HG02623 (cell line): ENCODE measurements at regions not wholly inside any gene's neighbourhood (a gene's known extent, or its start where the extent isn't known, plus 50 kb on each side); places are given as distances from the start of the nearest gene placed in this dataset.
"Not testable (repeated sequence)": the region's sequence is repeated elsewhere in the genome, so short reads cannot be mapped to it uniquely, and the experiment has no call there.

Experiments used
- ATAC-seq: cut with Tn5 transposase; IDR thresholded peaks from one replicate; pipeline ENCODE4 v1.9.1; 2021; ENCODE audit warnings: moderate library complexity; ENCODE audit not compliant: unreplicated experiment

DNA sequence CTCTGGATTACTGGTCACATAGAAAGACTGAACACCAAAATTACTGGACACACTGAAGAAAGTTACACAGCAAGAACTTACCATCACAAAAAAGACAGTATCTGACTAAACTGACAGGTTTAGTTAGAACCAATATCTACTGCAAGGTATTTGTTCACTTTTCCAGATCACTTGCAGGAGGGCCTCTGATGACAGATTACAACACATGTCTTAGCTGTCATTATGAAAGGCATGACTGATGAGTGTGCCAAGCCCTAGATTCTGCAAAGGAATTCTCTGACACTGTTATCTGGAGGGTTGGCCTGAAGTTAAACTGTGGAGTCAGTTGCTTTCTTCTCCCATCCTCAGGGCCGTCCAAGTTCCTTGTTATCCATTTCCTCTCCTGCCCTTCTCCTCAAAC is 242.7 kb downstream of the KIF20B start:
- no peak for ATAC-seq

DNA sequence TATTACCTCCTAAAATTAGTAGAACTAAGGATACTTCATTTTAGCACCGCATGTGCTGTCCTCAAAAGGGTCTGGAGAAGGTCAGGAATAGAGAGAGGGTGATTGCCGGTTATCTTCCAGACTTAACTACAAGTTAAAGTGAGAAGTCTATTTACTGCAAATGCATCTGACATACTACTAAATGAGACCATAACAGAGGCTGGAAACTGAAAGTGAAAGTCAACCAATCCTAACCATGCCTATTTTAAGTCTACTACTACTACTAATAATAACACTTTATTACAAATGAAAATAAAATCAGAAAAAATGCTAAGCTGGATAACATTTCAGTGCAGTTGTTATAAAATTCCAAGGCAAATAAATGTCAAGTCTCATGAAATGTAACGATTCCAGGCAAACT is 244.7 kb downstream of the KIF20B start:
- no peak for ATAC-seq

DNA sequence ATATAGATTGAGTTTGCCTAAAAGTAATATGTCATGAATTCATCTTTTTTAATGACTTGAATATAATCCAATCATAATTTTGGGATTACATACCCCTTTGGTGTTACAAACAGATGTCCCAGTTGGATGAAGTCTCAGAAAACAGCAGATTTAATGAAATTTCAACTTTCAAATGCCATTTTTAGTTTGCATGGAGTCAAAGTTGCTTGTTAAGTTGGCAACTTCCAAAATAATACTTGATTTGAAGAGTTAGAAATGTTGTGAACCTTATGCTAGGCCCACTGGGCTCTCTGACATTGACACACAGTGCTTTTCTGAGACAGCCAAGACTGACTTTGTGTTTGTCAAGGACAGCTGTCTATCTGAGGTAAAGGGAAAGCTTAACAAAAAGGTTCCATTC is 248.1 kb downstream of the KIF20B start:
- no peak for ATAC-seq

DNA sequence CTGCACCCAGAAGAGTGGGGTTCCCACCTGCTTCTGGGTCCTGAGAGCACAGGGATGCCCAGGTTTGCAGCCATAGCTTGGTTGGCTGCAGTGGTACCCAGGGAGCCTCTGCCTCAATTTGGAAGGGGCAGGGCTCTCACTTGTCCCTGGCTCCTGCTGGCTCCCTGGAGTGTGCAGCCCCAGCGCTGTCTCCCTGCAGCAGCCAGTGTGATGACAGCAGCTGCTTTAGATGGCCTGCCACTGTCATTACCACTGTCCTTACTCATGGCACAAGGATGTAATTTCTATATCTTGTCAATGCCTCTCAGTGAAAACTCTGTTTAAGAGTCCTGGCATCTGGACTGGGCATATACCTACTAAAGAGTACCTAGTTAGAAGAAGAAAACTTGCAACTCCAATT is 250.9 kb downstream of the KIF20B start:
- ATAC-seq, result no peak

DNA sequence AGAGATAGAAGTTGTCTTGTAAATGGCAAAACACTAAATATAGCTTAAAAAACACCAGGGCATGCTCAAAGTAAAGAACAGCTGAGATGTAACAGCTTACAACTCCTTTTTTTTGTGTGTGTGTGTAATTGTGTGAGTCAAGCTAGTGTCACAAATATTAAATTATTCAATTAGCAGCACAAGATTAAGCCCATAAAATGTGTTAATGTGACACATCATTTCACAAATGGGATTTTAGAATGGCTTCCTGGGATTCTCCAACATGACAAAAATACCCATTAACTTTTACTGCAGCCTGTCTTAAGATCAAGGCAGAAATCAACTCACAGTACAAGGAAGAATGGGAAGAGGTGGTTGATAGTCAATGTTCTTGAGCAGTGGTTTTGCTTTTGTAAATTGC is 251.4 kb downstream of the KIF20B start:
- no peak for ATAC-seq

DNA sequence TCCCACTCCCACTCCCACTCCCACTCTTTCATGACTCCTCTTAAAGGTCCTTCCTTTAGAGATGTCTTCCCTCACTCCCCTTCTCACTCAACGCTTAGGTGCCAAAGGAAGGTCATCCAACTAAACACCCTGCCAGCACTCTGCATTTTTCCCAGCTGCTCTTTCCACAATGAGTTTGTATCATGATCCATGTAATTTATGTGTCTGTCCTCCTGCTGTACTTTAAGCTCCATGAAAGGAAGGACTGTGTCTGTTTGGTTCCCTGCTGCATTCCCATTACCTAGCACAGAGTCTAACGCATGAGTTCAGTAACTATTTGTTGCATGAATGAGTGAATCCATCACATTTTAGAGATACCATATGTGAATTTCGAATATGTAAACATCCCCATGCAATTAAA is 252.7 kb downstream of the KIF20B start:
- ATAC-seq, result no peak

DNA sequence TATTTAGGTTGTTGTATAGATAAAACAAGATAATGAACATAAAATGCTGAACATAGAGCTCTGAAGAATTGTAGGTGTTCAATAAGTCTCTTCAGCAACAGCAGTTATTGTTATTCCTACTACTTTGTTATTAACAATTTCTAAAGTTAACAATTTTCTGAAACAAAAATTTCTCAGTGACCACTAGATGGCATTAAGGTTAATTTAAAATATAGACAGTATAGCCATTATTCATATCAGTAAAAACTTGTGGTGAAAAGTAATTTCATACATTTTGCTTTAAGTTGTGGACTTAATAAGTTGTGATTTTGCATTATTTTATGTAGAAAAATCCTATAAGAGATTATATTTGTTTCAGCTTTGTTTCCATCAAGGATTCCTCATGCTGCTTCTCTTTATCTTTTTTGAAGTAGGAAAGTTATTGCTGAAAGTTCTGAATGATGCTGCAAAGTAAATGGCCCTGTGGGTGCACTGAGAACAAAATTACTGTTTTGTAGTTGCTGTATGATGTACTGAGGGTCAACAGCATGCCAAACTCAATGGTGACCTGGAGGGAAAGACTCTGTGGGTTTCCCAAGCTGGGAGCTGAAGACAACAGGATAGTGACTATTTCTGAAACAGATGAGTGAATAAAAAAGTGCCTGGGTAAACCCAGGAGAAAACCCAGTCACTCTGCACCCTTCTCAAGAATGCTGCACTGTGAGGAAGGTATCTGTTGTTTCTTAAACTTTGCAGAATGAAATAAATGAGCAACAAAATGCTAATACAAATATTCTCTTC is 253.6 kb downstream of the KIF20B start:
- no peak for ATAC-seq

DNA sequence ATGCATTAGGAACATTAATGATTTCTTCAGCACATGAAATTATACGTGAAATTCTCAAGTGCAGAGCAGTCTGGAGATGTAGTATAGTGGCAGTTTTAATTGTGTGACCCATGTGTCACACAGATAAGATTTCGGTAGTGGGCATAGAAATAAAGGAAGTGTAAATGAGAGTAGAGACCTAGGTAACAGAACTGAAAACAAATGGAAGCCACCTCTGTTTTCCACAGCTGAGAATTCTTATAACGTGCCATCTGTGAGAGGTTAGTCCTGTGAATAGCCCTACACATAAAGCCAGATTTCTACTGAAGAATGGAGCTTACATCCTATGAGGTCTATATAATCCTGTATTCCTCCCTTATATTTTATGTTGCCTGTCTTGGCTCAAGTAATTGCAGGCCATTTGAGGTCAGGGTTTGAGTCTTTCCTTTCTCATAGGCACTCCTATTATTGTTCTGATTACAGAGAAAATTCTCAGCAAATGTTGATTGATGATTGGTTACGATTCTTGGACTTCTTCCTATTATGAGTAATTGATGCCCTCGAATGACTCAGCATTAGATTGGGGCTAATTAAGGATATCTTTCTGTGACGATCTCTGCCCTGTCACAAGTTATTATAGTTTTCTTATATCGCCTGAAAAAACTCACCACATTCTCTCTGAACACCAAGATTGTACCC is 258.2 kb downstream of the KIF20B start:
- no peak for ATAC-seq

DNA sequence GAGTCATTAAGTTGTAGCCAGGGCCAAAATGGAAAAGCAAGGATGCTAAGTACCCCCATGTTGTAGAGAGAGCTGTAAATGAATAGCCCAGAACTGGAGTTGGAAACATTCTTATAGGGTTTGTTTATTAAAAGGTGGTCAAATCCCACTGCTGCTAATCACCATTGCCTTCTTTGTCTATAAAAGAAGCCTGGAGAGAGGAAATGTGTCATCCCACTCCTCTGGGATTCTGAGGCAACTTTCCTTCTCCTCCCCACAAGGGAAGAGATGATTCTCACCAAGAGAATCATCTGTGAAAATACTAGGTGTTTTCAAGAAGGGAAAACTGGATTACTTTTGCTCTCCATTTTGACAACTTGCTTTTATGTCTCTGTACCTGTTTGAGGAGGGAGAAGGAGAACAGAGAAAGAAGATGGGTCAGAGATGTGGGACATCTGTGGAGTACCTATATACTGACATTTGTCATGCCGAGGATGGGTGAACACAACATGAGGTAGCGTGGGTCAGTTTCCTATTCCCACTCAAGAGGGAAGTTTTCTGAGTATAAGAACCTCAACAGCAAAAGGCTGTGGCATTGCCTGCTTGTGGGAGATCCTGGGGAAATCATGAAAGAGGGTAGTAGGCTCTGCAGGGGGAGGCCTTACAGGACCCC is 262.2 kb downstream of the KIF20B start:
- no peak for ATAC-seq

DNA sequence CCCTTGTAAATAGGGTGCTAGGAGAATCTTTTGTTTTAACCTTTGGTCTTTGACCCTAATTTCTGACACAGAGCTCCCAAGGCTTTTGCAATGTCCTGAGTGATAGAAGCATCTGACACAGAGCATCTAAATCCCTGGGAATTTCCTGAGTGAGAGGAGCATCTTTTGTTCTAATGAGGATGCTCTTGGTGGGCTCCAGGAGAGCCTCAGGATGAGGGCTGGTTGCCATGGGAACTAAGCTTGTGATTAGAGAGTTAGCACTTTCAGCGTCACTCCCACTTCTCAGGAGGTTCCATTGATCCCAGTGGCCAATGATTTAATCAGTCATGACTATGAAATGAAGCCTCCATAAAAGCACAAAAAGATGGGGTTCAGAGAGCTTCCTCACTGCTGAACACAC is 264.8 kb downstream of the KIF20B start:
- ATAC-seq, result no peak

DNA sequence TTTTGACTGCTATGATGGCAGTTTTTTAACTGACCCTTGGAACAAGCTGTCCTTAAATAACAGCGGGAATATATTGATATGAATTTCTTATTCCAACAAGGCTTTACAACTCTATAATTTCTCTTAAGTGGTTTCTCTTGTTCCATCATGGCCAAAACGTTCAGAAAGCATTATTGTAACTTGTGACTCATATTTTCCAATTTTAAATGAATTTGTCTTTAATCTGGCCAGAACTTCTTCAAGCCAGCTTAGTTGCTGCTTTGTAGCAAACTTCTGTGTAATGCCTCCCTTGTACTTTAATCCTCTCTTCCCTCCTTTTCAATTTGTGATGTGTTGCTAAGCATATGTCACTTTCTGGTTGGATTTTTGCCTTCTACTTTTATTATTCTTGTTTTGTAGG is 271.9 kb downstream of the KIF20B start:
- ATAC-seq, result no peak

DNA sequence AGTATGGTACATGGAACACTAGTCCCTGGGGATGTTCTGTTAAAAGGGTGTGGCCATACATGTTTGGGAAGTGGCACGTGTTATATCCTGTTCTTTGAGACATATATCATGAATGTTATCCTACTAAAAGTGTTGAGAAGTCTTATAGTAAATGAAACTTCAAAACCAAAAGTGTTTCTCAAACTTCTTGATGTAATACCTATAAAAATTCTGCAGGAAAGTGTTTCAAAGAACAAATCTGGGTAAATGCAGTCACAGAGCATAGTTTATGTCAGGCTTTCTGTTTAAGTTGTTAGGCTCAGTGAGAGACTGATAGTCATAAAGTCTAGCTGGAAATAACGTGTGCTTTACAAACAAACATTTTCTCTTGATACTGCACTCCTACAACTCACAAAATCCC is 273.7 kb downstream of the KIF20B start:
- no peak for ATAC-seq

DNA sequence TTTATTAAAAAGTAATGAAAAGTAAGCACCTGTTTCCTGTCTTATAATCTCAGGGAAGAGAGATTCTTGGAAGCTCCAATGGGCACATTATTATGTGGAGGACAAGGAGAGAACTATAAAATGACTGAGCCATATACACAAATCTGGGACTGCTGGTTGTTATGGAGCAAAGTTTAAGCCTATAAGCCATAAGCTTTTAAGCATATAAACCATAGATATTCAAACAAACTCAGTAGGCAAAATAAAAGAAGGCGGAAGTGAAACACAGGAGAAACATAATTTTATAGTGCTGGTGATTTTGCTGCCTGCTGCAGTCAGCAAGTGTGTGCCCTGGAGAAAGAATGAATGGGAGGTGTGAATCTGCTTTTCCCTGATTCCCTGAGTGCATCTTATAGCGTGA is 274.4 kb downstream of the KIF20B start:
- no peak for ATAC-seq

DNA sequence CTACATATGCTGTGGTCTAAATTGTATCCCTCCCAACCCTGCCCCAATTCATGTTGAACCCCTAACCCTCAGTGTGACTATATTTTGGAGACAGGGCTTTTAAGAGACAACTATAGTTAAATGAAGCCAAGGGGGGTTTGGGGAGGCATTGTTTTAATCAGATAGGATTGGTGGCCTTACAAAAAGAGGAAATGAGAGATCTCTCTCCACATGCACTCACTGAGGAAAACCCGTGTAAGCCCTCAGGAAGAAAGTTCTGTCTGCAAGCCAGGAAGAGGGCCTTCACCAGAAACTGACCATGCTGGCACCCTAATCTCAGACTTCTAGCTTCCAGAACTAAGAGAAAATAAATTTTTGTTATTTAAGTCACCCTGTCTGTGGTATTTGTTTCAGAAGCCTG is 276.7 kb downstream of the KIF20B start:
- no peak for ATAC-seq

DNA sequence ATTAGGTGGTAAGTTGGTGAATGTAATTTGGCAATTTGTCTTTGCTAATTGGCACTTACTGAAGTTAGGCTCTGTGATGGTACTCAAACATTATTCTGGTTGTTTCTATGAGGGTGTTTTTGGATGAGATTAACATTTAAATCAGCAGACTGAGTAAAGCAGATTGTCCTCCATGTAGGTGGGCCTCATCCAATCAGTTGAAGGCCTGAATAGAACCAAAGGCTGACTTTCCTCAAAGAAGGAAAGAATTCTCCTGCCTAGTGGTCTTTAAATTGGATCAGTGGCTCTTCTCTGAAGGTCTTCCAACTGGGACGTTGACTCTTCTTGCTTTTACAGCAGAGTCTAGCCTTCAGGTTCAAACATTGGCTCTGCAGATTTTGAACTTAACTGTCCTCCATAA is 278.3 kb downstream of the KIF20B start:
- ATAC-seq, result no peak

DNA sequence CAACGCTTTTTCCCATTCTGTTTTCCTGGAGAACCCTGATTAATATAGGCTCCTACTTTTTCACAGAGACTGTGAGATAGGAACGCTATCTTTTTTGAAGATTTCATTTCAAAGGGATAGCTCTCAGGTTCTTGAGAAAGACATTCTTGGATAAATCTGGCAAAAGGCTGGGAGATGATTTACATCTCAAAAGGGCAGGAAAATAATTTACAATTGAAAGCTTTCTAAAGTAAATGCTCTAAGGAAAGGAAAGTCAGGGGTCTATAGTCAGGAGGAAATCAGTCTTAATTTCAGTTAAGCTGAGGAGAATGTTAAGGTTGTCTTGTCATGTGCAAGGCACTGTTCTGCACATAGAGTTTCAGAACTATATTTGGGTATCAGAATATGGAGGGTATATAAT is 278.8 kb downstream of the KIF20B start:
- ATAC-seq, result no peak

DNA sequence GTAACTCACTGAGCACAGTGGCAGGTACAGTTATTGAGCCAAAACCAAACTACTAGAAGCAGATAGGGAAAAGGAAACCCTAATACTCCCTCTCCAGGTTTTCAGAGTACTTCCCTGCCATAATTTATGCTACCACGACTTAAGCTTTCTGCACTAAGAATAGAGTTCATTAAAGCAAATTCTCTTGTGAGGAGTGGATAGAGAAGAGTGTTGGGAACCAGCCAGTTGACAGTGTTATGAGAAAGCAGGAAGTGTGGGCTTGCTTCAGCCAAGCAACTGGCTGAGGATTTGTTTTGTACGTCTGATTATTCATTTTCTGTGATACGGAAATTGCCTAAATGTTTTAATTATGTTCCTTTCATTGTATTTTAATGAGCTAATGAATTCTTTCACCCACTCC is 280.5 kb downstream of the KIF20B start:
- no peak for ATAC-seq

DNA sequence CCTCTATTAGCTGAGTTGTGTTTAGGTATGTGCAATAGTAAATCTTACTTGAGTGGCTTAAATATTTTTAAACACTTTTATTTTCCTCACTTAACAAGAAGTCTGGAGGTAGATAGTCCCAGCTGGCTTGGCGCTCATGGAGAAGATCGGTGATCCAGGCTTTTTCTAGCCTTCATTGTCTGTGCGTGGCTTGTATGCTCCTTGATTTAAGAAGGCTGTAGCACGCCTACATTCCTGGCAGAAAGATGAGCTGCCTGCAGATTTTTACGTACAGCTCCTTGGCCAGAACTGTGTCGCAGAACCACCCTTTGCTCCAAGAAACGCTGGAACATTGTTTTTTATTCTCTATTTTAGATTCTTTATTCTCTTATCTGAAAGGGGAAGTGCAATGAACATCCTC is 284.1 kb downstream of the KIF20B start:
- ATAC-seq, result no peak

DNA sequence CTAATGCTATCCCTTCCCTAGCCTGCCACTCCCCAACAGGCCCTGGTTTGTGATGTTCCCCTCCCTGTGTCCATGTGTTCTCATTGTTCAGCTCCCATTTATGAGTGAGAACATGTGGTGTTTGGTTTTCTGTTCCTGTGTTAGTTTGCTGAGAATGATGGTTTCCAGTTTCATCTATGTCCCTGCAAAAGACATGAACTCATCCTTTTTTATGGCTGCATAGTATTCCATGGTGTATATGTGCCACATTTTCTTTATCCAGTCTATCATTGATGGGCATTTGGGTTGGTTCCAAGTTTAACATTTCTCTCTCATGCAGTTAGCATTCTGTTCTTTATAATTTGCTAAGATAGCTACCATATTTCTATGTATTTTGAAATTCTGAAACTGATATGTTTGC is 287.0 kb downstream of the KIF20B start:
- not testable (repeated sequence) for ATAC-seq

DNA sequence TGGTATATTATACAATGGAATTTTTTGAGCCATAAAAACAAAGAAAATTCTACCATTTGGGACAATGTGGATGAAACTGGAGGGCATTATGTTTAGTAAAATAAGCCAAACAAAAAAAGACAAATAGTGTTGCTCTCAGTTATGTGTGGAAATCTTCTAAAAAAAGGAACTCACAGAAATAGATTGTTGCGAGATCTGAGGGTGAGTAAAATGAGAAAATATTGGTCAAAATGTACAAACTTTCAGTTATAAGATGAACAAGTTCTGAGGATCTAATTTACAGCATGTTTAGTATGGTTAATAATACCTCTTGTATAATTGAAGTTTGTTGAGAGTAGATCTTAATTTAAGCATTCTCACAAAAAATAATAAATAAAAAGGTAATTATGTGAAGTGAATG is 291.2 kb downstream of the KIF20B start:
- no peak for ATAC-seq

DNA sequence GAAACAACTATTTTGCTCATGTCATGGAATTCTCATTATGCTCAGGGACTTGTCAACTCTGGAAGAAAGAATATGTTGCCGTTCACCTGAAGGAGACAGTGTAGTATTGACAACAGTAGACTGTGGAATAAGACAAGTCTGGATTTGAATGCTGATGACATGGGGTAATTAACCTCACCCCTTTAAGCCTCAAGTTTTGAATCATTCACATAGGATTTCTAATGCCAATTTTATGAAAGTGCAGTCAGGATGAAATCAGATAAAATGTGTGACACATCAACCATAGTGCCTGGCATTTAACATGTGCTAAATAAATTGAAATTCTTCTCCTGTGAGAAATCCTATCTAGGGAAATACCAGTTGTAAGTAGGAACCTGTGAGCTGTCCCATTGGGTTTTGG is 305.8 kb downstream of the KIF20B start:
- ATAC-seq, result no peak

DNA sequence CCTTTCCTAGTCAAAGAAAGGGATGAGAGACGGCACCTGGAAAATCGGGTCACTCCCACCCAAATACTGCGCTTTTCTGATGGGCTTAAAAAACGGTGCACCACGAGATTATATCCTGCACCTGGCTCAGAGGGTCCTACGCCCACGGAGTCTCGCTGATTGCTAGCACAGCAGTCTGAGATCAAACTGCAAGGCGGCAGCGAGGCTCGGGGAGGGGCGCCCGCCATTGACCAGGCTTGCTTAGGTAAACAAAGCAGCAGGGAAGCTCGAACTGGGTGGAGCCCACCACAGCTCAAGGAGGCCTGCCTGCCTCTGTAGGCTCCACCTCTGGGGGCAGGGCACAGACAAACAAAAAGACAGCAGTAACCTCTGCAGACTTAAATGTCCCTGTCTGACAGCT is 309.9 kb downstream of the KIF20B start:
- not testable (repeated sequence) for ATAC-seq
